ENCODE measurements at regions not wholly inside any gene's neighbourhood (a gene's known extent, or its start where the extent isn't known, plus 50 kb on each side); places are given as distances from the start of the nearest gene placed in this dataset.

DNA sequence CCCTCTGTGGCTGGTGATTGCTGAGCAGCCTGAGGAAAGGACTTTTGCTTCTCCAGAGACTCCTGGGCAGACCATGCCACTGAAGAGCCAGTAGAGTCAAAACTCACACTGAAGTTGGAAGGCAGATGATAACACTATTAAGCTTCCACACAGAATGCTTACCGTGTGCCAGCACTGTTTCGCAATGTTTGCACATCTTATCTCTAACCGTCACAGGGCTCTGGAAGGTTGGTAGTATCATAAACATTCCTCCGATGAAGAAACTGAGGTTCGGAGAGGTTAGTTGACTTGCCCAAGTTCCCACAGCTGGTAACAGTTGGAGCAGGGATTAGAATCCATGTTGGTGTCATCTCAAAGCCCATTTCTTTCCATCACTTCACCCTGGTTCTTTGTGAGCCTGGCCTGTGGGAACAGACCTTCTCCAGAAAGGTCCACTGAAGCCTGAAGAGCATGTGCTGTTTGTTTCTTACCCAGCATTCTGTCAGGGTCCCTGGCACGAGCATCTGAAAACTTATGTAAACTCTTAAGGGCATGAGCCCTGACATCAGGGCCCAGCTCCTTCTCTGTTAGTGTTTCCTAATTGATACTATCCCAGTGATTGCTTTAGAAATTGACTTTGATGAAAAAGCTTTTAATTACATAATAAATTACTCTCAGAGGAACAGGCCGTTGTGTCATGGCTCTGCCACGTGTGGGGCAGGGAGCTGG is 77.0 kb upstream of the PRR23C start:
- TF ChIP-seq, protein P1, sequence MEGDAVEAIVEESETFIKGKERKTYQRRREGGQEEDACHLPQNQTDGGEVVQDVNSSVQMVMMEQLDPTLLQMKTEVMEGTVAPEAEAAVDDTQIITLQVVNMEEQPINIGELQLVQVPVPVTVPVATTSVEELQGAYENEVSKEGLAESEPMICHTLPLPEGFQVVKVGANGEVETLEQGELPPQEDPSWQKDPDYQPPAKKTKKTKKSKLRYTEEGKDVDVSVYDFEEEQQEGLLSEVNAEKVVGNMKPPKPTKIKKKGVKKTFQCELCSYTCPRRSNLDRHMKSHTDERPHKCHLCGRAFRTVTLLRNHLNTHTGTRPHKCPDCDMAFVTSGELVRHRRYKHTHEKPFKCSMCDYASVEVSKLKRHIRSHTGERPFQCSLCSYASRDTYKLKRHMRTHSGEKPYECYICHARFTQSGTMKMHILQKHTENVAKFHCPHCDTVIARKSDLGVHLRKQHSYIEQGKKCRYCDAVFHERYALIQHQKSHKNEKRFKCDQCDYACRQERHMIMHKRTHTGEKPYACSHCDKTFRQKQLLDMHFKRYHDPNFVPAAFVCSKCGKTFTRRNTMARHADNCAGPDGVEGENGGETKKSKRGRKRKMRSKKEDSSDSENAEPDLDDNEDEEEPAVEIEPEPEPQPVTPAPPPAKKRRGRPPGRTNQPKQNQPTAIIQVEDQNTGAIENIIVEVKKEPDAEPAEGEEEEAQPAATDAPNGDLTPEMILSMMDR (IDR thresholded peaks at IDR 0.05): no peak
- no peak for TF ChIP-seq EZH2 (IDR thresholded peaks at IDR 0.05)
- no peak for TF ChIP-seq EZH2phosphoT487 (IDR thresholded peaks at IDR 0.05)

Measured in neural progenitor cell (in vitro differentiated cells).